K562 (cell line): ENCODE measurements at regions not wholly inside any gene's neighbourhood (a gene's known extent, or its start where the extent isn't known, plus 50 kb on each side); places are given as distances from the start of the nearest gene placed in this dataset.

Experiments used
- BACH1 ChIP-seq: fragments of 200-800 bp; sonication (Bioruptor generic); IDR thresholded peaks from 2 replicates; pipeline ENCODE4 v1.6.1; 2016; ENCODE audit warnings: missing genetic modification characterization, missing compliant biosample characterization
- FOXP1 ChIP-seq: sonication (generic); formaldehyde crosslinking; IDR thresholded peaks from 2 replicates; pipeline ENCODE4 v1.8.0; 2022; ENCODE audit warnings: mild to moderate bottlenecking, missing genetic modification reagents
- GATA2 ChIP-seq: sonication (generic); formaldehyde crosslinking; IDR thresholded peaks from 2 replicates; pipeline ENCODE4 v1.4.0; 2020; ENCODE audit warnings: mild to moderate bottlenecking, missing genetic modification reagents
- POLR2A ChIP-seq: fragments of 450-650 bp; conservative IDR thresholded peaks from 2 replicates; pipeline ENCODE4 v1.6.1; 2016
- SREBF1 ChIP-seq: fragments of 150-350 bp; IDR thresholded peaks from 2 replicates; pipeline ENCODE4 v1.6.1; 2014; ENCODE audit warnings: antibody characterized with exemption, low read depth, low read length, borderline replicate concordance
- TAF1 ChIP-seq: IDR thresholded peaks from 2 replicates; pipeline ENCODE4 v1.6.1; 2011; ENCODE audit warnings: mild to moderate bottlenecking, low read length, moderate library complexity; ENCODE audit not compliant: insufficient read depth, control insufficient read depth, severe bottlenecking; ENCODE audit errors: extremely low read depth
- ZNF224 ChIP-seq: sonication (generic); formaldehyde crosslinking; IDR thresholded peaks from 2 replicates; pipeline ENCODE4 v1.8.0; 2022; ENCODE audit warnings: mild to moderate bottlenecking, missing genetic modification reagents
- ZNF274 ChIP-seq: IDR thresholded peaks from 2 replicates; pipeline ENCODE4 v1.6.1; 2011; ENCODE audit warnings: low read depth, mild to moderate bottlenecking, low read length, moderate library complexity, borderline replicate concordance
- TF ChIP-seq, protein P1 (sequence below): sonication (generic); formaldehyde crosslinking; IDR thresholded peaks from 2 replicates; pipeline ENCODE4 v1.8.0; 2022; ENCODE audit warnings: missing genetic modification reagents, mild to moderate bottlenecking, borderline replicate concordance
- TF ChIP-seq, protein P2 (sequence below): fragments of 450-650 bp; formaldehyde crosslinking; IDR thresholded peaks from 2 replicates; pipeline ENCODE4 v1.4.0; 2022; ENCODE audit warnings: missing genetic modification characterization
- TF ChIP-seq, protein P3 (sequence below): fragments of 450-650 bp; IDR thresholded peaks from 2 replicates; pipeline ENCODE4 v1.6.1; 2016; ENCODE audit warnings: borderline replicate concordance
- TF ChIP-seq, protein P4 (sequence below), 3 experiments: IDR thresholded peaks in 2 of 3; conservative IDR thresholded peaks in 1 of 3; 2 replicates each; pipeline ENCODE4 v1.5.1; 2011 to 2012; ENCODE audit warnings: low read length in 3 of 3, mild to moderate bottlenecking in 3 of 3, control low read depth in 2 of 3, improper control_type of control experiment in 1 of 3, inconsistent platforms in 1 of 3, low read depth in 1 of 3, mixed read lengths in 1 of 3, moderate library complexity in 1 of 3; ENCODE audit not compliant: insufficient read depth in 2 of 3
- TF ChIP-seq, protein P5 (sequence below): sonication (generic); formaldehyde crosslinking; IDR thresholded peaks from 2 replicates; pipeline ENCODE4 v1.9.0; 2022; ENCODE audit warnings: mild to moderate bottlenecking, missing genetic modification reagents

DNA sequence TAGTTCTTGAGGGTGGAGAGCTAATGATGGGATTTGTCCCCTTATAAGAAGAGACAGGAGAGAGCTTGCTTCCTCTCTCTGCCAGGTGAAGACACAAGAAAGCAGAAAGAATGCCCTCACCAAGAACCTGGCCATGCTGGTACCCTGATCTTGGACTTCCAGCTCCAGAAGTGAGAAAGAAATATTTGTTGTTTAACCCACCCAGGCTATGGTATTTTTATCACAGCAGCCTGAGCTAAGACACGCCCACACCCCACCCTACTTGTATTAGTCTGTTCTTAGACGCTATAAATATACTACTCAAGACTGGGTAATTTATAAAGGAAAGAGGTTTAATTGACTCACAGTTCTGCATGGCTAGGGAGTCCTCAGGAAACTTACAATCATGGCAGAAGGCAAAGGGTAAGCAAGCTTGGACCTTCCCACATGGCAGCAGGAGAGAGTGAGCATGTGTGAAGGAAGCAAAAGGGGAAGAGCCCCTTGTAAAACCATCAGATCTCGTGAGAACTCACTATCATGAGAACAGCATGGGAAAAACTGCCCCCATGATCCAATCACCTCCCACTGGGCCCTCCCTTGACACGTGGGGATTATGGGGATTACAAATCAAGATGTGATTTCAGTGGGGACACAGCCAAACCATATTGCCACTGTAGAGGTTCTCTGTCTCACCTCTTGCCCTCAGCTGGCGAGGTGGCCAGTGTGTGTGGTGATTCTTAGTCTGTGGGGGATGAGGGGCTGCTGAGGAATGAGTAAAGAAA, 57.4 kb upstream of the RCBTB2 start:
- TF ChIP-seq, protein P1, sequence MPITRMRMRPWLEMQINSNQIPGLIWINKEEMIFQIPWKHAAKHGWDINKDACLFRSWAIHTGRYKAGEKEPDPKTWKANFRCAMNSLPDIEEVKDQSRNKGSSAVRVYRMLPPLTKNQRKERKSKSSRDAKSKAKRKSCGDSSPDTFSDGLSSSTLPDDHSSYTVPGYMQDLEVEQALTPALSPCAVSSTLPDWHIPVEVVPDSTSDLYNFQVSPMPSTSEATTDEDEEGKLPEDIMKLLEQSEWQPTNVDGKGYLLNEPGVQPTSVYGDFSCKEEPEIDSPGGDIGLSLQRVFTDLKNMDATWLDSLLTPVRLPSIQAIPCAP (CRISPR knock-in tag) = no peak
- TF ChIP-seq FOXP1 (CRISPR knock-in tag) (no peak), SREBF1 (no peak), TAF1 (no peak), ZNF224 (CRISPR knock-in tag) (no peak), POLR2A (no peak), BACH1 (no peak), GATA2 (CRISPR knock-in tag) (no peak), ZNF274 (no peak)
- TF ChIP-seq, protein P2, sequence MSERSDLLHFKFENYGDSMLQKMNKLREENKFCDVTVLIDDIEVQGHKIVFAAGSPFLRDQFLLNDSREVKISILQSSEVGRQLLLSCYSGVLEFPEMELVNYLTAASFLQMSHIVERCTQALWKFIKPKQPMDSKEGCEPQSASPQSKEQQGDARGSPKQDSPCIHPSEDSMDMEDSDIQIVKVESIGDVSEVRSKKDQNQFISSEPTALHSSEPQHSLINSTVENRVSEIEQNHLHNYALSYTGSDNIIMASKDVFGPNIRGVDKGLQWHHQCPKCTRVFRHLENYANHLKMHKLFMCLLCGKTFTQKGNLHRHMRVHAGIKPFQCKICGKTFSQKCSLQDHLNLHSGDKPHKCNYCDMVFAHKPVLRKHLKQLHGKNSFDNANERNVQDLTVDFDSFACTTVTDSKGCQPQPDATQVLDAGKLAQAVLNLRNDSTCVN (CRISPR knock-in tag) = no peak
- TF ChIP-seq, protein P3, sequence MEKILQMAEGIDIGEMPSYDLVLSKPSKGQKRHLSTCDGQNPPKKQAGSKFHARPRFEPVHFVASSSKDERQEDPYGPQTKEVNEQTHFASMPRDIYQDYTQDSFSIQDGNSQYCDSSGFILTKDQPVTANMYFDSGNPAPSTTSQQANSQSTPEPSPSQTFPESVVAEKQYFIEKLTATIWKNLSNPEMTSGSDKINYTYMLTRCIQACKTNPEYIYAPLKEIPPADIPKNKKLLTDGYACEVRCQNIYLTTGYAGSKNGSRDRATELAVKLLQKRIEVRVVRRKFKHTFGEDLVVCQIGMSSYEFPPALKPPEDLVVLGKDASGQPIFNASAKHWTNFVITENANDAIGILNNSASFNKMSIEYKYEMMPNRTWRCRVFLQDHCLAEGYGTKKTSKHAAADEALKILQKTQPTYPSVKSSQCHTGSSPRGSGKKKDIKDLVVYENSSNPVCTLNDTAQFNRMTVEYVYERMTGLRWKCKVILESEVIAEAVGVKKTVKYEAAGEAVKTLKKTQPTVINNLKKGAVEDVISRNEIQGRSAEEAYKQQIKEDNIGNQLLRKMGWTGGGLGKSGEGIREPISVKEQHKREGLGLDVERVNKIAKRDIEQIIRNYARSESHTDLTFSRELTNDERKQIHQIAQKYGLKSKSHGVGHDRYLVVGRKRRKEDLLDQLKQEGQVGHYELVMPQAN = no peak
- TF ChIP-seq, protein P4, sequence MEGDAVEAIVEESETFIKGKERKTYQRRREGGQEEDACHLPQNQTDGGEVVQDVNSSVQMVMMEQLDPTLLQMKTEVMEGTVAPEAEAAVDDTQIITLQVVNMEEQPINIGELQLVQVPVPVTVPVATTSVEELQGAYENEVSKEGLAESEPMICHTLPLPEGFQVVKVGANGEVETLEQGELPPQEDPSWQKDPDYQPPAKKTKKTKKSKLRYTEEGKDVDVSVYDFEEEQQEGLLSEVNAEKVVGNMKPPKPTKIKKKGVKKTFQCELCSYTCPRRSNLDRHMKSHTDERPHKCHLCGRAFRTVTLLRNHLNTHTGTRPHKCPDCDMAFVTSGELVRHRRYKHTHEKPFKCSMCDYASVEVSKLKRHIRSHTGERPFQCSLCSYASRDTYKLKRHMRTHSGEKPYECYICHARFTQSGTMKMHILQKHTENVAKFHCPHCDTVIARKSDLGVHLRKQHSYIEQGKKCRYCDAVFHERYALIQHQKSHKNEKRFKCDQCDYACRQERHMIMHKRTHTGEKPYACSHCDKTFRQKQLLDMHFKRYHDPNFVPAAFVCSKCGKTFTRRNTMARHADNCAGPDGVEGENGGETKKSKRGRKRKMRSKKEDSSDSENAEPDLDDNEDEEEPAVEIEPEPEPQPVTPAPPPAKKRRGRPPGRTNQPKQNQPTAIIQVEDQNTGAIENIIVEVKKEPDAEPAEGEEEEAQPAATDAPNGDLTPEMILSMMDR (IDR thresholded peaks at IDR 0.05 in 2 of 3, conservative IDR thresholded peaks at IDR 0.05 in 1 of 3; ENCODE audit: insufficient read depth in 2 of 3, low read depth in 1 of 3, low read length in 3 of 3) = no peak
- TF ChIP-seq, protein P5, sequence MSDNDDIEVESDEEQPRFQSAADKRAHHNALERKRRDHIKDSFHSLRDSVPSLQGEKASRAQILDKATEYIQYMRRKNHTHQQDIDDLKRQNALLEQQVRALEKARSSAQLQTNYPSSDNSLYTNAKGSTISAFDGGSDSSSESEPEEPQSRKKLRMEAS = no peak
